Embryonic facial prominence (tissue), 1 donor: ENCODE measurements at regions not wholly inside any gene's neighbourhood (a gene's known extent, or its start where the extent isn't known, plus 50 kb on each side); places are given as distances from the start of the nearest gene placed in this dataset.
A peak's percentile ranks its signal among the peaks of the same experiment; 100 is the strongest.

Experiments used
- DNase-seq: peaks from one replicate; pipeline ENCODE4 v3.0.0-alpha.2; 2016; ENCODE audit errors: extremely low spot score

- DNase-seq: peak; percentile 71
These were observed 219.0 kb upstream of the EDIL3 start for GRCh38 chr5:84603568-84604185.

- DNase-seq: no peak
These were observed 217.7 kb upstream of the EDIL3 start for GRCh38 chr5:84602371-84602771.

GRCh38 chr5:84599964-84600363 is 215.3 kb upstream of the EDIL3 start:
- no peak for DNase-seq

GRCh38 chr5:84597904-84598303 is 213.2 kb upstream of the EDIL3 start:
- DNase-seq: no peak

GRCh38 chr5:84590629-84591028 is 205.9 kb upstream of the EDIL3 start:
- no peak for DNase-seq

- no peak for DNase-seq
These were observed 205.2 kb upstream of the EDIL3 start for GRCh38 chr5:84589926-84590325.

GRCh38 chr5:84585218-84585617 is 200.5 kb upstream of the EDIL3 start:
- no peak for DNase-seq

GRCh38 chr5:84578226-84578625 is 193.5 kb upstream of the EDIL3 start:
- DNase-seq: no peak

GRCh38 chr5:84573017-84573712 is 188.5 kb upstream of the EDIL3 start:
- DNase-seq: no peak

GRCh38 chr5:84569307-84569706 is 184.6 kb upstream of the EDIL3 start:
- DNase-seq: no peak

- DNase-seq: no peak
These were observed 183.5 kb upstream of the EDIL3 start for GRCh38 chr5:84568171-84568570.

GRCh38 chr5:84565866-84566265 is 181.2 kb upstream of the EDIL3 start:
- no peak for DNase-seq

GRCh38 chr5:84564321-84565075 is 179.8 kb upstream of the EDIL3 start:
- peak; percentile 77 for DNase-seq

- DNase-seq: no peak
These were observed 165.5 kb upstream of the EDIL3 start for GRCh38 chr5:84550222-84550621.

- DNase-seq: no peak
These were observed 164.4 kb upstream of the EDIL3 start for GRCh38 chr5:84549054-84549453.

GRCh38 chr5:84546686-84547085 is 162.0 kb upstream of the EDIL3 start:
- no peak for DNase-seq

GRCh38 chr5:84536797-84537196 is 152.1 kb upstream of the EDIL3 start:
- DNase-seq: no peak

GRCh38 chr5:84535281-84535680 is 150.6 kb upstream of the EDIL3 start:
- no peak for DNase-seq

GRCh38 chr5:84524491-84524890 is 139.8 kb upstream of the EDIL3 start:
- DNase-seq: no peak

GRCh38 chr5:84518862-84519261 is 134.2 kb upstream of the EDIL3 start:
- no peak for DNase-seq

- DNase-seq: no peak
These were observed 133.7 kb upstream of the EDIL3 start for GRCh38 chr5:84518370-84518769.

GRCh38 chr5:84506625-84507024 is 121.9 kb upstream of the EDIL3 start:
- DNase-seq: no peak

- no peak for DNase-seq
These were observed 109.8 kb upstream of the EDIL3 start for GRCh38 chr5:84494453-84494852.
